KOPT-K1 (cell line): ENCODE measurements at regions not wholly inside any gene's neighbourhood (a gene's known extent, or its start where the extent isn't known, plus 50 kb on each side); places are given as distances from the start of the nearest gene placed in this dataset.

Experiments used
- H3K27ac ChIP-seq: fragments of 200-600 bp; sonication (generic); 2 replicates; pipeline ENCODE4 v1.5.1; 2016; ENCODE audit warnings: antibody characterized with exemption, mild to moderate bottlenecking, low read depth, low read length; ENCODE audit not compliant: poor library complexity, severe bottlenecking
- H3K36me3 ChIP-seq: fragments of 200-600 bp; sonication (generic); 2 replicates; pipeline ENCODE4 v1.5.1; 2017; ENCODE audit warnings: antibody characterized with exemption, mild to moderate bottlenecking, low read length, moderate library complexity; ENCODE audit not compliant: insufficient read depth
- H3K9me3 ChIP-seq: fragments of 200-600 bp; sonication (generic); 2 replicates; pipeline ENCODE4 v1.5.1; 2017; ENCODE audit warnings: antibody characterized with exemption, low read length, mild to moderate bottlenecking; ENCODE audit not compliant: insufficient read depth, poor library complexity, severe bottlenecking

DNA sequence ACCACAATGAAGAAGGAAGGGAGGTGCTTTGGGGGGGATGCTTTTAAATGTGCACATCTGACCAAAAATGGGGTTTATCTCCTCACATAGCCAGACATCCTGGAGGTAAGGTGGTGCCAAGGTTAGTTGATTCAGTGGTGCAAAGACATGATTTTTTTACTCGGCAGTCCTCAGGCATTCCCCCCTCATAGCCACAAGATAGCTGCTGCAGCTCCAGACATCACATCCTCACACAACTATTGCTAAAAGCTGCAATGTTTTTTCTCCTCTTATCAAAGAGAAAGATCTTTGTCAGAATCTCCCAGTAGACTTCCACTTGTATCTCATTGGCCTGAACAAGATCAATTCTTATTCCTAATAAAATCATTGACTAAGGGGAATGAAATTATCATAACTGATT lies 141.3 kb upstream of the ZNF438 start:
- Histone ChIP-seq H3K27ac (no peak overlapping the region), H3K36me3 (no peaks in the 10 kb centered on the region), H3K9me3 (peaks cover 43% of the 10 kb centered on the region)

DNA sequence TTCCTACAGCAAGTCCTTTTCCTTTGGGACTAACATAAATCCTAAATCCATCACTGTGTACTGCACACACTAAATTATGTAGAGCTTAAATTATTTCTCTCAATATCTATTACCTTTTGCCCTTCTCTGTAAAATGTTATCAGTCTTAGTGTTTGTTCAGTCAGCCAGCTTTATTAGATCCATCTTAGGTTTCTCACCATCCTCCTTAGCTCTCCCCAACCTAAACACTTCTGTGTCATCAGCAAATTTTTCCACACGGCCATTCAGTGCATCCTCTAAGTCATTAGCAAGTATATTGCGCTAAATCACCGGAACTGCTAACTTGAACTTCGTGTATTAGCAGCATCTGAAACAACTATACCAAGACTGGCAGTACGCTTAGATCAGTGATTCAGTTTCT lies 142.1 kb upstream of the ZNF438 start:
- H3K27ac ChIP-seq: no peak overlapping the region
- H3K9me3 ChIP-seq: peaks cover 43% of the 10 kb centered on the region
- no peaks in the 10 kb centered on the region for H3K36me3 ChIP-seq

GRCh38 chr10:31179091-31179680 lies 139.8 kb upstream of the ZEB1 start:
- Histone ChIP-seq H3K9me3 (peaks cover 16% of the 10 kb centered on the region), H3K36me3 (no peaks in the 10 kb centered on the region), H3K27ac (no peak overlapping the region)

GRCh38 chr10:31186225-31187000 lies 132.6 kb upstream of the ZEB1 start:
- Histone ChIP-seq H3K9me3 (no peaks in the 10 kb centered on the region), H3K36me3 (no peaks in the 10 kb centered on the region), H3K27ac (no peak overlapping the region)

- Histone ChIP-seq H3K9me3 (no peaks in the 10 kb centered on the region), H3K27ac (no peak overlapping the region), H3K36me3 (no peaks in the 10 kb centered on the region)
These were observed 131.8 kb upstream of the ZEB1 start for GRCh38 chr10:31187182-31187581.

DNA sequence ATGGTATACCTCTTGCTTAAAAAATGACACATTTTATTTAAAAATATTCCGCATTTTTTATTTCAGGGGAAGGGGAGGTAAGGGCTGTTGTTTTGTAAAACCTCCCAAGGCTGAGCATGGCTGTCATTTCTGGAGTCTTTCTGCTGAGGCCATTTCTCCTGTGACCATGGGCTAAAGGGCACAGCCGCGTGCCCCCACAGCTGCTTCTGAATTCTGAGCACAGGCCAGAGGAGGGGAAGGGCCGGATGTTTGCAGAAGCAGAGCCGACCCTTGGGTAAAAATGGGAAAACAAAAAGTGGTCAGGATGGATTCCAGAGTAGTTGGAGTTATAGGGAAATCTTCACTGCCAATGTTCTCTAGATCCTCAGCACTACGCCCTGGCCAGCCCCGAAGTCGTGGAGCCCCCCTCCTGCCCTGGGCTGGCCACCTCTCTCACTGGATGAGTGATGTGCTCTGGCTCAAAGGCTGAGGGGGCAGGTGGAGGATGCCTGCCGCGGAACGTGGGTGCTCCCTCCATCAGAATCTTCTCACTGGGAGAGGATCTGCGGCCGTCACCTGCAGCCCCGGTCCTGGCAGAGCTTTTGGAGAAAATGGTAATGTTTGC lies 131.3 kb upstream of the ZEB1 start:
- no peak overlapping the region for H3K27ac ChIP-seq
- no peaks in the 10 kb centered on the region for H3K9me3 ChIP-seq
- no peaks in the 10 kb centered on the region for H3K36me3 ChIP-seq

DNA sequence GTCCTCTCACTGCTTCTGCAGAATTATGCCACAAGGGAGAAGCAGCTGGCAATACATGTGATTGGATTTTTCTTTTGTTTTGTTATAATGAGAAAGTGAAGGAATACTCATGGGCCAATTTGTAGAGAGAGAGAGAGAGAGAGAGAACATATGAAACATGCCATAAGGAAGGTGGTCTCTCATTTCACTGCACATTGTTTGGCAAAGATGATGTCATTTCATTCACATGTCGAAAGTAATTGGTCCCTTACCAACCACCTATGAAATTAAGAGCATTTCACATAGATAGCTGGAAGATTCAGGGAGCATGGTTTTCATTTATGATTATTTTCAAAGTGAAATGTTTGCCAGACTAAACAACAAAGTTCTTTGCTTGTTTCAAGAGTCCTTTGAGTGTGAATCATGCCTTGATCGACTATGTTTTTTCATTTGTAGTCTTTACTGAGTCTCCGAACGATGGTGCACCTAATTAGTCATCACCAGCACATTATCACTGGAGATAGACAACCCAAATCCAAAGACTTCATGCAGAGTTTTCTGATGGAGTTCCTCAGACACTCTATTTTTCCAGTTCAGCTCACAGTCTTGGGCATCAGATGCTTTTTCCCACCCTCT lies 130.1 kb upstream of the ZEB1 start:
- no peaks in the 10 kb centered on the region for H3K36me3 ChIP-seq
- H3K9me3 ChIP-seq: no peaks in the 10 kb centered on the region
- no peak overlapping the region for H3K27ac ChIP-seq

DNA sequence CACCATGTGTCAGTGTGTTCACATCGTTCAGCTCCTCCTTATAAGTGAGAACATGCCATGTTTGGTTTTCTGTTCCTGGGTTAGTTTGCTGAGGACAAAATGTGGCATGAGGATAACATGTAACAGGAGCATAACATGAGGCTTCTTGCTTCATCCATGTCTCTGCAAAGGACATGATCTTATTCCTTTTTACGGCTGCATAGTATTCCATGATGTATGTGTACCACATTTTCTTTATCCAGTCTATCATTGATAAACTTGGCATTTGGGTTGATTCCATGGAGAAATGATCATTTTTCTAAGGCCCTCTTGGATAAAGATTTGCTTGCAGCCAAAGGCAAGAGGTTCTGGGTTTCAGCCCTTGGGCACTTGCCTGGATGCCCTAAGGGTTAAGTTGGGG lies 128.5 kb upstream of the ZEB1 start:
- Histone ChIP-seq H3K36me3 (no peaks in the 10 kb centered on the region), H3K9me3 (no peaks in the 10 kb centered on the region), H3K27ac (no peak overlapping the region)

DNA sequence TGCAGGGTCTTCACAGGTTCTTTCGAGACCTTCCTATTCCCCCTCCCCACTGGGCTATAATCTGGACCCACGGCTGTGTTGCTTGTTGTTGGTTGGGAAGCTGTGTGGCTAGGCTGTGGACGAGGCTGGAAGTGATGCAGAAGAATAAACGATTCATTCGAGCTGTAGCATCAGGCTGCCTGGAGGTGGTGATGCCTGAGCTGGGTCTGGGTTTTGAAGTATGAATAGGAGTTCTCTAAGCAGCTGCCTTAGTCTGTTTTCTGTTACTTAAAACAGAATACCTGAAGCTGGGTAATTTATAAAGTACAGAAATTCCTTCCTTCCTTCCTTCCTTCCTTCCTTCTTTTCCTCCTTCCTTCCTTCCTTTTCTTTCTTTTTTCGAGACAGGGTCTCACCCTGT lies 126.5 kb upstream of the ZEB1 start:
- Histone ChIP-seq H3K27ac (no peak overlapping the region), H3K36me3 (no peaks in the 10 kb centered on the region)

DNA sequence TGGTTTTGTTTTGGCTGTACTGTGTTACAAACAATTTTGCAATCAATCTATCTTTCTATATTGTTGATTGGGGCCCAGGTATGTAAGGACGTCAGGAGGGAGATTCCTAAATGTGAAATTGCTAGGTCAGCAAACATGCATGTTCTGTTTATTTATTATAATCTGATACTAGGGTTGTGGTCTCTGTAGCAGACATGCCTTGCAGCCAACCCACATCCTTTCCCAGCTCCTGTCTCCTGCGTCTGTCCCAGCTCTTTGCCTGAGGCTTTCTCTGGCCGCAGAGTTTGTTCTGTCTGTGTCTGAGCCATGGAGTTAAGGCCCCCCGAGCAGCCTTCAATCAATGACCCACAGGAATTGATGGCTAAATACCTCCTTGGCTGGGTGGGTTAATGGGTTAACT lies 124.0 kb upstream of the ZEB1 start:
- Histone ChIP-seq H3K36me3 (no peaks in the 10 kb centered on the region), H3K9me3 (no peaks in the 10 kb centered on the region), H3K27ac (no peak overlapping the region)

More for the DNA sequence above, 126.5 kb upstream of the ZEB1 start:
- H3K9me3 ChIP-seq: no peaks in the 10 kb centered on the region

DNA sequence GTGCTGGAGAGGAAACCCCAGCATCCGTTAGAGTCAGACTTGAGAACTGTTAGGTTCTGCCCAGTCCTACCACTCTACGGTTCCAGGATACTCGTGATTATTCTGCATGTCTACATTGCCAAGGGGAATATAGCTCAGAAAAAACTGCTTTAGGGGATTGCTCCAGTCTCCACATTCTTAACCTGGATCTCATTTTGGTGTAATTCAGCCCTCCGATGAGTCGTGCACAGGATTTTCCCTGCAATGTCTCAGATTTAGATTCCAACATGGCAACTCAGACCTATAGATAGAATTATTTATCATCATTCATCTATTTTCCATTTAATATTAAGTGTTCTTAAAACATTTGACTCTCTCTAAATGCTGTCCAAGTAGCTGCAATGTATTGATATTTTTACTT lies 121.1 kb upstream of the ZEB1 start:
- no peak overlapping the region for H3K27ac ChIP-seq
- H3K36me3 ChIP-seq: no peaks in the 10 kb centered on the region
- no peaks in the 10 kb centered on the region for H3K9me3 ChIP-seq

DNA sequence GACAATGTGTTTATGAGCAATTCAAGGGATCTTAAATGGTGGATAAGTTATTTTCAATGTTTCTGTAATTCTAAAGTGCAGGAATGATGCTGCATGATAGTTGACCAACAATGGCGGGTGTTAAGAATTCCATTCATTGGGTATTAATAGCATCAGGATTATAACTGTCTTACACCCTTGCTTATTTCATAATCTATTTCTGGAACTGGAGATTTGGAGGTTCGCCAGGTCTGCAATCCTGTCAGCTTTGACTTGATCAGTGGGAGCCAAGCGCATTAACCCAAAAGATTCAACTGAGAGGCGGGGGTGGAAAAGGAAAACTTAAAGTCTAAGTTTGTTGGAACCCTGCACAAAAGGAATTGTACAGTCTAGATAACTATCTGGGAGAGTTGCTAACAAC lies 114.9 kb upstream of the ZEB1 start:
- Histone ChIP-seq H3K36me3 (no peaks in the 10 kb centered on the region), H3K27ac (no peak overlapping the region), H3K9me3 (peaks cover 5% of the 10 kb centered on the region)

DNA sequence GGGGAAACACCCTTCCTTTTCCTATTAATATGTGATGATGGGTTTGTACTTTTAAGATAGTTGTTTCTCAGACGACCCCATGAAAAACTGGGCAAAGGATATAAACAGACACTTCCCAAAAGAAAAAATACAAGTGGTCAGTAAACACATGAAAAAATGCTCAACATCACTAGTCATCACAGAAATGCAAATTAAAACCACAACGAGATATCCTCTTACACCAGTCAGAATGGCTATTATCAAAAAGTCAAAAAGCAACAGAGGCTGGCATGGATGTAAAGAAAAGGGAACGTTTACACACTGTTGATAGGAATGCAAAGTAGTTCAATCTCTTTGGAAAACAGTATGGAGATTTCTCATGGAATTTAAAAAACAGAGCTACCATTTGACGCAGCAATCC lies 111.4 kb upstream of the ZEB1 start:
- peaks cover 5% of the 10 kb centered on the region for H3K9me3 ChIP-seq
- H3K27ac ChIP-seq: no peak overlapping the region
- no peaks in the 10 kb centered on the region for H3K36me3 ChIP-seq

DNA sequence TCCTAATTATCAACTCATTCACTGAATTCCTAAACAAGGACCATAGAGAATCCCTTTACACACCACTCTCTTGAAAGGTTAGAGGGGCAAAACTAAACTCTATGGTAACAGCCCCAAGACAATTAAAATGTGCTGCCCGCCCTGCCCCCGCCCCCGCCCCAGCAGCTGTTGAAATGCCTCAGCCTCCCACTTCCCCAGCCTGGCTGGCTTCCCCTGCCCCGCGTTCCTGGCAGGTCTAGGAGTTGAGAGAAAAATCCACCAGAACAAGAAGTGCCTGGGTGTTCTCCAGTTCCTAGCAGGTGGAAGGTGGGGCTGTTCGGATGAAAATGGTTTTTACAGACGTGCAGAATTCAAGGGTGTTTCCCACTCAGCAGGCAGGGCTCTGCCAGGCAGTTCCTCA lies 109.5 kb upstream of the ZEB1 start:
- no peaks in the 10 kb centered on the region for H3K9me3 ChIP-seq
- no peaks in the 10 kb centered on the region for H3K36me3 ChIP-seq
- no peak overlapping the region for H3K27ac ChIP-seq

- Histone ChIP-seq H3K27ac (no peak overlapping the region), H3K36me3 (no peaks in the 10 kb centered on the region), H3K9me3 (no peaks in the 10 kb centered on the region)
These were observed 108.8 kb upstream of the ZEB1 start for GRCh38 chr10:31210190-31210589.
